ENCODE measurements at regions not wholly inside any gene's neighbourhood (a gene's known extent, or its start where the extent isn't known, plus 50 kb on each side); places are given as distances from the start of the nearest gene placed in this dataset.

DNA sequence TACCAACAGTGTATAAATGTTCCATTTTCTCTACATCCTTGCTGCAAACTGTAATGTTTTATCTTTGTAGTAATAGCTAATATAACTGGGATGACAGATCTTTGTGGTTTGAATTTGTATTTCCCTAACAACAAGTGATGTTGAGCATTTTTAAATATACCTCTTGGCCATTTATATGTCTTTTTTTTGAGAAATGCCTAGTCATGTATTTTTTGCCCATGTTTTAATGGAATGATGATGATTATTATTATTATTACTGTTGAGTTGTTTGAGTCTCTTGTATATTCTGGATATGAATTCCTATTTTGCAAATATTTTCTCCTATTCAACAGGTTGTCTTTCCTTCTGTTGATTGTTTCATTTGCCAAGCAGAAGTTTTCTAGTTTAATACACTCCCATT, 654.9 kb downstream of the ZPLD1 start:
- TF ChIP-seq POLR2A (IDR thresholded peaks at IDR 0.05; ENCODE audit: low read length) (no peak), GATA1 (IDR thresholded peaks at IDR 0.05; ENCODE audit: low read depth, low read length) (no peak)
